WTC11 (cell line): ENCODE measurements at regions not wholly inside any gene's neighbourhood (a gene's known extent, or its start where the extent isn't known, plus 50 kb on each side); places are given as distances from the start of the nearest gene placed in this dataset.

Experiments
- ATAC-seq: fragments of 200-7000 bp; cut with Tn5 transposase; 2 replicates; pipeline ENCODE4 v1.10.0; 2021; ENCODE audit warnings: mild to moderate bottlenecking, moderate library complexity
- CTCF ChIA-PET: fragments of 300-600 bp; sonication (Branson Sonifier 250); formaldehyde crosslinking; loops from one replicate; lab custom pipeline; 2021; ENCODE audit warnings: antibody characterized with exemption; lab: Charles Lee
- POLR2A ChIA-PET: fragments of 350-600 bp; sonication (Branson Sonifier 250); formaldehyde crosslinking; loops from one replicate; lab custom pipeline; 2021; ENCODE audit warnings: antibody characterized with exemption; lab: Charles Lee
- DNase-seq: peaks from one replicate; pipeline ENCODE4 v3.0.0; 2021; ENCODE audit warnings: low spot score
- H3K27ac Mint-ChIP-seq: 2 replicates; pipeline ENCODE4 v1.8.0; 2021; ENCODE audit warnings: mixed read lengths
- H3K27me3 Mint-ChIP-seq: 2 replicates; pipeline ENCODE4 v1.8.0; 2021; ENCODE audit warnings: low read depth, mild to moderate bottlenecking, moderate library complexity, mixed read lengths
- H3K36me3 Mint-ChIP-seq: 2 replicates; pipeline ENCODE4 v1.8.0; 2021; ENCODE audit warnings: mixed read lengths
- H3K4me1 Mint-ChIP-seq: 2 replicates; pipeline ENCODE4 v1.8.0; 2022; ENCODE audit warnings: mixed read lengths
- H3K4me3 Mint-ChIP-seq: 2 replicates; pipeline ENCODE4 v1.8.0; 2021; ENCODE audit warnings: mild to moderate bottlenecking, moderate library complexity, mixed read lengths
- H3K9me3 Mint-ChIP-seq: 2 replicates; pipeline ENCODE4 v1.8.0; 2021; ENCODE audit warnings: mixed read lengths
- ATF6 ChIP-seq: sonication (generic); formaldehyde crosslinking; IDR thresholded peaks from 2 replicates; pipeline ENCODE4 v1.8.1; 2023; ENCODE audit warnings: mild to moderate bottlenecking, missing genetic modification reagents
- CREB1 ChIP-seq: sonication (generic); formaldehyde crosslinking; IDR thresholded peaks from 2 replicates; pipeline ENCODE4 v1.8.0; 2023; ENCODE audit warnings: mild to moderate bottlenecking, missing genetic modification reagents
- CREM ChIP-seq: sonication (generic); formaldehyde crosslinking; IDR thresholded peaks from 2 replicates; pipeline ENCODE4 v1.8.1; 2022; ENCODE audit warnings: mild to moderate bottlenecking, missing genetic modification reagents, moderate library complexity
- E2F5 ChIP-seq: sonication (generic); formaldehyde crosslinking; IDR thresholded peaks from 2 replicates; pipeline ENCODE4 v1.8.1; 2022; ENCODE audit warnings: mild to moderate bottlenecking, moderate library complexity, missing genetic modification reagents
- MYBL2 ChIP-seq: sonication (generic); formaldehyde crosslinking; IDR thresholded peaks from 2 replicates; pipeline ENCODE4 v1.8.1; 2023; ENCODE audit warnings: mild to moderate bottlenecking, moderate library complexity, missing genetic modification reagents
- ZBTB21 ChIP-seq: sonication (generic); formaldehyde crosslinking; IDR thresholded peaks from 2 replicates; pipeline ENCODE4 v1.8.1; 2023; ENCODE audit warnings: mild to moderate bottlenecking, missing genetic modification reagents, borderline replicate concordance
- ZNF263 ChIP-seq: sonication (generic); formaldehyde crosslinking; IDR thresholded peaks from 2 replicates; pipeline ENCODE4 v1.8.1; 2022; ENCODE audit warnings: low read depth, mild to moderate bottlenecking, moderate library complexity, missing genetic modification reagents
- ZNF281 ChIP-seq: sonication (generic); formaldehyde crosslinking; IDR thresholded peaks from 2 replicates; pipeline ENCODE4 v1.8.0; 2023; ENCODE audit warnings: mild to moderate bottlenecking, missing genetic modification reagents
- TF ChIP-seq, protein P1 (sequence below): fragments of 250-450 bp; sonication (Bioruptor Pico); IDR thresholded peaks from 2 replicates; pipeline ENCODE4 v1.9.0; 2021; ENCODE audit warnings: mild to moderate bottlenecking, borderline replicate concordance
- TF ChIP-seq, protein P2 (sequence below): sonication (generic); formaldehyde crosslinking; IDR thresholded peaks from 2 replicates; pipeline ENCODE4 v1.8.1; 2023; ENCODE audit warnings: mild to moderate bottlenecking, missing genetic modification reagents
- TF ChIP-seq, protein P3 (sequence below): sonication (generic); formaldehyde crosslinking; IDR thresholded peaks from 2 replicates; pipeline ENCODE4 v1.8.0; 2022; ENCODE audit warnings: mild to moderate bottlenecking, missing genetic modification reagents

DNA sequence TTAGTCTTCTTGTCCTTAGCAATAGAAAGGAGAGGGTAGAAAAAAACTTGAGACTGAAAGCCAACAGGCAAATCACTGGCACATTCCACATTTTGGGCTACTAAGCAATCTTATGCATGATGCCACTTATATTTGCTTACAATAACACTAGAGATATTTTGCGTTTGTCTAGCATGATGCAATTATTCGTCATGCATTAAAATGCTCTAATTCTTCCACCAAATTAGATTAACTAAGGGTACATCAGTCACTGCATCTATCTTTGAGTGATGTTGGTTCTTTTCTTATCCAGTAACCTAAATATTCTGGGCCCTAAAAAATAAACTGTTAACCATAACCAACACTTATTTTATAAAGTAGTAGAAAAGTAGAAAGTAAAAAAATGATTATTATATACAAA lies 1311.7 kb upstream of the CDH2 start (continued):
- TF ChIP-seq ZNF281 (CRISPR knock-in tag) (no peak), ZNF263 (CRISPR knock-in tag) (no peak)

- DNase-seq (no peak), ATAC-seq (no peak)
- Mint-ChIP-seq H3K27me3 (no peaks in the 10 kb centered on the region), H3K4me3 (no peak overlapping the region), H3K27ac (no peak overlapping the region), H3K9me3 (no peaks in the 10 kb centered on the region), H3K4me1 (no peaks in the 10 kb centered on the region), H3K36me3 (no peaks in the 10 kb centered on the region)
- ChIA-PET CTCF (no interaction called here), POLR2A (no interaction called here)
- no peak for TF ChIP-seq ZBTB21 (CRISPR knock-in tag)
- TF ChIP-seq MYBL2 (CRISPR knock-in tag), result no peak
- no peak for TF ChIP-seq CREB1 (CRISPR knock-in tag)
- TF ChIP-seq E2F5 (CRISPR knock-in tag), result no peak
- TF ChIP-seq, protein P1, sequence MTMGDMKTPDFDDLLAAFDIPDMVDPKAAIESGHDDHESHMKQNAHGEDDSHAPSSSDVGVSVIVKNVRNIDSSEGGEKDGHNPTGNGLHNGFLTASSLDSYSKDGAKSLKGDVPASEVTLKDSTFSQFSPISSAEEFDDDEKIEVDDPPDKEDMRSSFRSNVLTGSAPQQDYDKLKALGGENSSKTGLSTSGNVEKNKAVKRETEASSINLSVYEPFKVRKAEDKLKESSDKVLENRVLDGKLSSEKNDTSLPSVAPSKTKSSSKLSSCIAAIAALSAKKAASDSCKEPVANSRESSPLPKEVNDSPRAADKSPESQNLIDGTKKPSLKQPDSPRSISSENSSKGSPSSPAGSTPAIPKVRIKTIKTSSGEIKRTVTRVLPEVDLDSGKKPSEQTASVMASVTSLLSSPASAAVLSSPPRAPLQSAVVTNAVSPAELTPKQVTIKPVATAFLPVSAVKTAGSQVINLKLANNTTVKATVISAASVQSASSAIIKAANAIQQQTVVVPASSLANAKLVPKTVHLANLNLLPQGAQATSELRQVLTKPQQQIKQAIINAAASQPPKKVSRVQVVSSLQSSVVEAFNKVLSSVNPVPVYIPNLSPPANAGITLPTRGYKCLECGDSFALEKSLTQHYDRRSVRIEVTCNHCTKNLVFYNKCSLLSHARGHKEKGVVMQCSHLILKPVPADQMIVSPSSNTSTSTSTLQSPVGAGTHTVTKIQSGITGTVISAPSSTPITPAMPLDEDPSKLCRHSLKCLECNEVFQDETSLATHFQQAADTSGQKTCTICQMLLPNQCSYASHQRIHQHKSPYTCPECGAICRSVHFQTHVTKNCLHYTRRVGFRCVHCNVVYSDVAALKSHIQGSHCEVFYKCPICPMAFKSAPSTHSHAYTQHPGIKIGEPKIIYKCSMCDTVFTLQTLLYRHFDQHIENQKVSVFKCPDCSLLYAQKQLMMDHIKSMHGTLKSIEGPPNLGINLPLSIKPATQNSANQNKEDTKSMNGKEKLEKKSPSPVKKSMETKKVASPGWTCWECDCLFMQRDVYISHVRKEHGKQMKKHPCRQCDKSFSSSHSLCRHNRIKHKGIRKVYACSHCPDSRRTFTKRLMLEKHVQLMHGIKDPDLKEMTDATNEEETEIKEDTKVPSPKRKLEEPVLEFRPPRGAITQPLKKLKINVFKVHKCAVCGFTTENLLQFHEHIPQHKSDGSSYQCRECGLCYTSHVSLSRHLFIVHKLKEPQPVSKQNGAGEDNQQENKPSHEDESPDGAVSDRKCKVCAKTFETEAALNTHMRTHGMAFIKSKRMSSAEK (CRISPR knock-in tag), result no peak
- TF ChIP-seq, protein P2, sequence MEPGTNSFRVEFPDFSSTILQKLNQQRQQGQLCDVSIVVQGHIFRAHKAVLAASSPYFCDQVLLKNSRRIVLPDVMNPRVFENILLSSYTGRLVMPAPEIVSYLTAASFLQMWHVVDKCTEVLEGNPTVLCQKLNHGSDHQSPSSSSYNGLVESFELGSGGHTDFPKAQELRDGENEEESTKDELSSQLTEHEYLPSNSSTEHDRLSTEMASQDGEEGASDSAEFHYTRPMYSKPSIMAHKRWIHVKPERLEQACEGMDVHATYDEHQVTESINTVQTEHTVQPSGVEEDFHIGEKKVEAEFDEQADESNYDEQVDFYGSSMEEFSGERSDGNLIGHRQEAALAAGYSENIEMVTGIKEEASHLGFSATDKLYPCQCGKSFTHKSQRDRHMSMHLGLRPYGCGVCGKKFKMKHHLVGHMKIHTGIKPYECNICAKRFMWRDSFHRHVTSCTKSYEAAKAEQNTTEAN (CRISPR knock-in tag), result no peak
- no peak for TF ChIP-seq ATF6 (CRISPR knock-in tag)
- TF ChIP-seq CREM (CRISPR knock-in tag), result no peak
- TF ChIP-seq, protein P3, sequence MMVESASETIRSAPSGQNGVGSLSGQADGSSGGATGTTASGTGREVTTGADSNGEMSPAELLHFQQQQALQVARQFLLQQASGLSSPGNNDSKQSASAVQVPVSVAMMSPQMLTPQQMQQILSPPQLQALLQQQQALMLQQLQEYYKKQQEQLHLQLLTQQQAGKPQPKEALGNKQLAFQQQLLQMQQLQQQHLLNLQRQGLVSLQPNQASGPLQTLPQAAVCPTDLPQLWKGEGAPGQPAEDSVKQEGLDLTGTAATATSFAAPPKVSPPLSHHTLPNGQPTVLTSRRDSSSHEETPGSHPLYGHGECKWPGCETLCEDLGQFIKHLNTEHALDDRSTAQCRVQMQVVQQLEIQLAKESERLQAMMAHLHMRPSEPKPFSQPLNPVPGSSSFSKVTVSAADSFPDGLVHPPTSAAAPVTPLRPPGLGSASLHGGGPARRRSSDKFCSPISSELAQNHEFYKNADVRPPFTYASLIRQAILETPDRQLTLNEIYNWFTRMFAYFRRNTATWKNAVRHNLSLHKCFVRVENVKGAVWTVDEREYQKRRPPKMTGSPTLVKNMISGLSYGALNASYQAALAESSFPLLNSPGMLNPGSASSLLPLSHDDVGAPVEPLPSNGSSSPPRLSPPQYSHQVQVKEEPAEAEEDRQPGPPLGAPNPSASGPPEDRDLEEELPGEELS (CRISPR knock-in tag), result no peak
These were observed 1288.6 kb upstream of the CDH2 start for GRCh38 chr18:29465526-29465925.
